ENCODE measurements at regions not wholly inside any gene's neighbourhood (a gene's known extent, or its start where the extent isn't known, plus 50 kb on each side); places are given as distances from the start of the nearest gene placed in this dataset.
"Not testable (repeated sequence)": the region's sequence is repeated elsewhere in the genome, so short reads cannot be mapped to it uniquely, and the experiment has no call there.

- Mint-ChIP-seq H3K4me3 (no peak overlapping the region), H3K4me1 (peaks cover 40 to 48% of the 10 kb centered on the region in 2 donors), H3K9me3 (no peaks in the 10 kb centered on the region), H3K36me3 (no peaks in the 10 kb centered on the region), H3K27ac (peak overlapping the region in 1 of 6 donors; percentile 14), H3K27me3 (ENCODE audit: low read depth in 3 of 3) (peaks cover 7 to 17% (median 8%) of the 10 kb centered on the region in 3 donors)
- DNase-seq = no peak
These were observed 184.6 kb downstream of the ID4 start for GRCh38 chr6:20021795-20022194.

DNA sequence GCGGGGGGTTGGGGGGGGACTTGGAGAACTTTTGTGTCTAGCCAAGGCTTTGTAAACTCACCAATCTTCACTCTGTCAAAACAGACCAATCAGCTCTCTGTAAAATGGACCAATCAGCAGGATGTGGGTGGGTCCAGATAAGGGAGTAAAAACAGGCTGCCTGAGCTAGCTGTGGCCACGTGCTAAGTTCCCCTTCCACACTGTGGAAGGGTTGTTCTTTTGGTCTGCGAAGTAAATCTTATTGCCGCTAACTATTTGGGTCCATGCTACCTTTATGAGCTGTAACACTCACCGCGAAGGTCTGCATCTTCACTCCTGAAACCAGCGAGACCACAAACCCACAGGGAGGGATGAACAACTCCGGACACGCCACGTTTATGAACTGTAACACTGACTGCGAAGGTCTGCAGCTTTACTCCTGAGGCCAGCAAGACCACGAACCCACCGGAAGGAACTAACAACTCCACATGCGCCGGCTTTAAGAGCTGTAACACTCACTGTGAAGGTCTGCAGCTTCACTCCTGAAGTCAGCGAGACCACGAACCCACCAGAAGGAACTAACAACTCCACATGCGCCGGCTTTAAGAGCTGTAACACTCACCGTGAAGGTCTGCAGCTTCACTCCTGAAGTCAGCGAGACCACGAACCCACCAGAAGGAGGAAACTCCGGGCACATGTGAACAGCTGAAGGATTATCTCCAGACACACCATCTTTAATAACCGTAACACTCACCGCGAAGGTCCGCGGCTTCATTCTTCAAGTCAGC is 186.6 kb downstream of the ID4 start:
- H3K4me1 Mint-ChIP-seq = peaks cover 51 to 63% of the 10 kb centered on the region in 2 donors
- H3K9me3 Mint-ChIP-seq, H3K36me3 Mint-ChIP-seq: not testable (repeated sequence)
- peak; percentile 80 to 85 (median 82) for DNase-seq
- H3K27ac Mint-ChIP-seq = peak overlapping the region; percentile 64 to 91 (median 89)
- peaks cover 9 to 17% (median 10%) of the 10 kb centered on the region in 3 donors for H3K27me3 Mint-ChIP-seq (ENCODE audit: low read depth in 3 of 3)
- H3K4me3 Mint-ChIP-seq = peak overlapping the region; percentile 76 to 86 (median 81)

- DNase-seq = no peak
- Mint-ChIP-seq H3K27me3 (ENCODE audit: low read depth in 3 of 3) (peaks cover 9 to 17% (median 10%) of the 10 kb centered on the region in 3 donors), H3K36me3 (no peaks in the 10 kb centered on the region), H3K4me1 (peaks cover 52 to 63% of the 10 kb centered on the region in 2 donors), H3K27ac (peak overlapping the region; percentile 64 to 91 (median 89)), H3K9me3 (peaks cover 0 to 2% (median 0%) of the 10 kb centered on the region in 6 donors), H3K4me3 (peak overlapping the region; percentile 76 to 86 (median 81))
These were observed 187.1 kb downstream of the ID4 start for GRCh38 chr6:20024316-20024673.

- H3K36me3 Mint-ChIP-seq = no peaks in the 10 kb centered on the region
- H3K9me3 Mint-ChIP-seq = peaks cover 0 to 2% (median 0%) of the 10 kb centered on the region in 6 donors
- H3K4me3 Mint-ChIP-seq = peak overlapping the region; percentile 76 to 86 (median 81)
- peak overlapping the region in 3 of 6 donors; percentile 64 to 89 (median 89) for H3K27ac Mint-ChIP-seq
- no peak for DNase-seq
- peaks cover 9 to 17% (median 10%) of the 10 kb centered on the region in 3 donors for H3K27me3 Mint-ChIP-seq (ENCODE audit: low read depth in 3 of 3)
- H3K4me1 Mint-ChIP-seq = peaks cover 52 to 63% of the 10 kb centered on the region in 2 donors
These were observed 187.3 kb downstream of the MBOAT1 start for GRCh38 chr6:20024978-20025377.

- Mint-ChIP-seq H3K36me3 (peaks cover 0 to 3% (median 2%) of the 10 kb centered on the region in 3 donors), H3K4me1 (peaks cover 52 to 63% of the 10 kb centered on the region in 2 donors), H3K27me3 (ENCODE audit: low read depth in 3 of 3) (peaks cover 9 to 18% (median 10%) of the 10 kb centered on the region in 3 donors), H3K9me3 (peaks cover 0 to 4% (median 0%) of the 10 kb centered on the region in 6 donors), H3K4me3 (peak overlapping the region in 2 of 5 donors; percentile 7 to 56), H3K27ac (no peak overlapping the region)
- DNase-seq = no peak
These were observed 186.6 kb downstream of the MBOAT1 start for GRCh38 chr6:20025681-20026080.

DNA sequence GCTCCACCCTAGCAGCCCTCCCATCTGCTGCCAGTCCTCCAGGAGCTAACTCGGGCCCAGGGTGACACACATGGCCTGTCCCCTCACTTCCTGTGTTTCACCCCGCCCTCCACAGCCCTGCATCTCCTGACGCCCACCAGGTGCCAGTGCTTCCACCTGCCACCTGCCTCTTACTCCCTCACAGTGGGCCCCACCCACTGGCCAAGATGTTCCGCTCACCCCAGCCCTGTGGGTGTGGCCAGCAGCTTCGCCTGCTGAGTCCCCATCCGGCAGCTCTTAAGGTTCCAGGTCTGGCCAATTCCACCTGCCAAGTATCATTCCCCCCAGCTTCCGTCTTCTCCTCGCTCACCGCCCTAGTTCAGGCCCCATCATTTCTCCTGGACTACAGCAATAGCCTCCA is 184.1 kb downstream of the MBOAT1 start:
- Mint-ChIP-seq H3K27ac (no peak overlapping the region), H3K9me3 (peaks cover 0 to 4% (median 0%) of the 10 kb centered on the region in 6 donors), H3K36me3 (peaks cover 0 to 4% (median 3%) of the 10 kb centered on the region in 3 donors), H3K4me3 (peak overlapping the region in 1 of 5 donors; percentile 12), H3K27me3 (ENCODE audit: low read depth in 3 of 3) (peaks cover 8 to 17% (median 9%) of the 10 kb centered on the region in 3 donors), H3K4me1 (peaks cover 38 to 45% of the 10 kb centered on the region in 2 donors)
- no peak for DNase-seq

GRCh38 chr6:20028562-20028961 is 183.7 kb downstream of the MBOAT1 start:
- peak overlapping the region in 1 of 5 donors; percentile 12 for H3K4me3 Mint-ChIP-seq
- DNase-seq = no peak
- H3K9me3 Mint-ChIP-seq = peaks cover 0 to 4% (median 0%) of the 10 kb centered on the region in 6 donors
- peaks cover 0 to 4% (median 3%) of the 10 kb centered on the region in 3 donors for H3K36me3 Mint-ChIP-seq
- peaks cover 34 to 41% of the 10 kb centered on the region in 2 donors for H3K4me1 Mint-ChIP-seq
- H3K27ac Mint-ChIP-seq = no peak overlapping the region
- peaks cover 8 to 16% (median 9%) of the 10 kb centered on the region in 3 donors for H3K27me3 Mint-ChIP-seq (ENCODE audit: low read depth in 3 of 3)

DNA sequence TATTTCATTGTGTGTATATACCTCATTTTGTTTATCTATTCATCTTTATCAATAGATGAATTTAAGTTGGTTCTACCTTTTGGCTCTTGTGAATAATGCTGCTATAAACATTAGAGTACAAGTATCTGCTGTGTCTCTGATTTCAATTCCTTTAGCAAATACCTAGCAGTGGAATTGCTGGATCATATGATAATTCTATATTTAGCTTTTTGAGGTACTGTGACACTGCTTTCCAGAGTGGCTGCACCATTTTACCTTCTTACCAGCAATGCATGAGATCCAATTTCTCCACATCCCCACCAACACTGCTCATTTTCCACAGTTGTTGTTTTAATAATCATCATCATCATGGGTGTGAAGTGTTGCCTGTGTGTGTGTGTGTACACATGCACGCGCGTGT is 182.3 kb downstream of the MBOAT1 start:
- peaks cover 3 to 9% (median 3%) of the 10 kb centered on the region in 3 donors for H3K27me3 Mint-ChIP-seq (ENCODE audit: low read depth in 3 of 3)
- H3K36me3 Mint-ChIP-seq = peaks cover 0 to 8% (median 3%) of the 10 kb centered on the region in 3 donors
- H3K4me1 Mint-ChIP-seq = peaks cover 20 to 27% of the 10 kb centered on the region in 2 donors
- H3K9me3 Mint-ChIP-seq = peaks cover 0 to 4% (median 0%) of the 10 kb centered on the region in 6 donors
- no peak overlapping the region for H3K27ac Mint-ChIP-seq
- no peak for DNase-seq
- H3K4me3 Mint-ChIP-seq = no peak overlapping the region

GRCh38 chr6:20031342-20031741 is 180.9 kb downstream of the MBOAT1 start:
- peaks cover 12 to 16% of the 10 kb centered on the region in 2 donors for H3K4me1 Mint-ChIP-seq
- peaks cover 0 to 13% (median 3%) of the 10 kb centered on the region in 3 donors for H3K36me3 Mint-ChIP-seq
- no peak overlapping the region for H3K27ac Mint-ChIP-seq
- H3K27me3 Mint-ChIP-seq (ENCODE audit: low read depth in 3 of 3) = peaks cover 3 to 6% (median 6%) of the 10 kb centered on the region in 3 donors
- no peak for DNase-seq
- no peak overlapping the region for H3K4me3 Mint-ChIP-seq
- peaks cover 0 to 4% (median 0%) of the 10 kb centered on the region in 6 donors for H3K9me3 Mint-ChIP-seq

DNA sequence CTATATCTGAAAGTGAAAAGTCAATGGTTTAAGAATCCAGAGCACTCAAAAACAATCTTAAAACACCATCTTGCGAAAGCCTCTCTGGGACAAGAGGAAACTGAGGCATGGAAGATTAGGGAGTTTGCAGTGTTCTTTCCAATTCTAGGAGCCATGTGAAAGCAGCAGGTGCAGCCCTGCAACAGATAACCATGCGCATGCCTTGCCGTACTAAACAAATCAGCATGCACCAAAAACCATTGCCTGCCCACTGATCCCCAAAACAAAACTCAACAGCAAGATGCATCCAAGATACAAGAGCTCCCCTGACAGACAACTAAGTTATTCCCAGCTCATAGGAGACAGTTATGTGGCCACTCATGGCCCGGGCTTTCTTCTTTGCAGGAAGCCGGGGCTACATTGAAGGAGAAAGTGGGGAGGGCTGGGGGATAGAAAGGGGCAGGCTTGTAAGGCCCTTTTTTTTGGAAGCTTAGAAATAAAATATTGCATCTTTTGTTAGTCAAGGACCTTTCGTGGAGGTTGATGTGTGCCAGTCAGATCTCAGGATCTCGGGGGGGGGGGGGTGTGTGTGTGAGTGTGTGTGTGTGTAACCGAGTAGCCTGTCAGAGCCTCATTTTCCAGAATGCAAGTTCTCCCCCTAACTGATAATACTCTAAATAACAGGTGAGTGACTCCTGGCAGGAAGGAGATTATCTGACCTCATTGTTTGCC is 178.4 kb downstream of the MBOAT1 start:
- H3K36me3 Mint-ChIP-seq = peaks cover 0 to 13% (median 3%) of the 10 kb centered on the region in 3 donors
- H3K4me3 Mint-ChIP-seq = no peak overlapping the region
- H3K27me3 Mint-ChIP-seq (ENCODE audit: low read depth in 3 of 3) = peaks cover 1 to 6% (median 6%) of the 10 kb centered on the region in 3 donors
- peak overlapping the region in 1 of 6 donors; percentile 42 for H3K27ac Mint-ChIP-seq
- peaks cover 4 to 6% of the 10 kb centered on the region in 2 donors for H3K4me1 Mint-ChIP-seq
- DNase-seq = no peak
- H3K9me3 Mint-ChIP-seq = peaks cover 0 to 2% (median 0%) of the 10 kb centered on the region in 6 donors

- Mint-ChIP-seq H3K4me1 (peaks cover 9 to 11% of the 10 kb centered on the region in 2 donors), H3K36me3 (peaks cover 0 to 13% (median 3%) of the 10 kb centered on the region in 3 donors), H3K9me3 (peaks cover 0 to 4% (median 0%) of the 10 kb centered on the region in 6 donors), H3K4me3 (no peak overlapping the region), H3K27me3 (ENCODE audit: low read depth in 3 of 3) (peaks cover 1 to 6% (median 6%) of the 10 kb centered on the region in 3 donors), H3K27ac (peak overlapping the region in 1 of 6 donors; percentile 42)
- no peak for DNase-seq
These were observed 177.9 kb downstream of the MBOAT1 start for GRCh38 chr6:20034408-20034769.

- H3K4me1 Mint-ChIP-seq = peaks cover 9 to 11% of the 10 kb centered on the region in 2 donors
- no peak for DNase-seq
- no peak overlapping the region for H3K27ac Mint-ChIP-seq
- H3K27me3 Mint-ChIP-seq (ENCODE audit: low read depth in 3 of 3) = peaks cover 0 to 6% (median 4%) of the 10 kb centered on the region in 3 donors
- H3K9me3 Mint-ChIP-seq = peaks cover 0 to 3% (median 0%) of the 10 kb centered on the region in 6 donors
- no peak overlapping the region for H3K4me3 Mint-ChIP-seq
- H3K36me3 Mint-ChIP-seq = peaks cover 0 to 10% (median 0%) of the 10 kb centered on the region in 3 donors
These were observed 176.1 kb downstream of the MBOAT1 start for GRCh38 chr6:20036141-20036677.

DNA sequence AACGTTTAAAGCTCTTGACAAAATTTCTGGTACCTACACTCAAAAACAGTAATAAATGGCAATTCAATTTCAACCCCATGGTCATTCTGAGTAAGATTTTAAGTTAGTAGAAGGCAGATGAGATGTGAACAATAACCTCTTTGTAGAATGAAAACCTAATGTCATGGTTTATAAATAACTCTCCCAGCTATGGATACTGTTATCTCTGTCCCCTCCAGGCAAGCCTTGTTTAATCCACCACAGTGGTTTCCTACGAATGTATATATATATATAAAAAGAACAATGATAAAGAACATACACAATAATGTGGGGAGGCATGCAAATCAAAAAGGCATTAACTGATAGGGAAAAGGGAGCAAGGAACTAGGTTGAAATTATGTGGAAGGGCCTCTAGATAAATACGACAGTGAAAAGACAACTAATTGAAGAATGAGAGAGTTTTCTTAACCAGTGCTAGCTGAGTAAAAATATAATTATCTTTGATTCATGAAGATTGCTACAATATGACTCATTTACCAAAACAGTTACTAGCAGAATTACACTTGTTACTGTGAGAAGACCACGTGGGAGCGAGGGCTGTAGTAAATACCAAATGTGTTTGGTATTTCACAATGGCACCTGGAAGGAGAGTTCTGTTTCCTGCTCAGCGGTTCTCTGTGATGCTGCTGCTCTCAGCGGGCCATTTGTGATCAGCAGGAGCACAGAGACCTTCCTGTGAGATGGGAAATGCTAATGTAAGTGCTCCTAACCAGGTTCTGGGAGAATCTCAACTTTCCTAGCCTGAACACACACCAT is 173.7 kb downstream of the MBOAT1 start:
- Mint-ChIP-seq H3K36me3 (peaks cover 0 to 10% (median 0%) of the 10 kb centered on the region in 3 donors), H3K4me3 (no peak overlapping the region), H3K9me3 (peaks cover 0 to 3% (median 0%) of the 10 kb centered on the region in 6 donors), H3K4me1 (peaks cover 9 to 11% of the 10 kb centered on the region in 2 donors), H3K27ac (no peak overlapping the region), H3K27me3 (ENCODE audit: low read depth in 3 of 3) (peaks cover 0 to 6% (median 4%) of the 10 kb centered on the region in 3 donors)
- peak in 1 of 3 donors; percentile 16 for DNase-seq
